Left ventricle myocardium superior (tissue), 1 donor: ENCODE measurements at regions not wholly inside any gene's neighbourhood (a gene's known extent, or its start where the extent isn't known, plus 50 kb on each side); places are given as distances from the start of the nearest gene placed in this dataset.

ENCODE experiments used
- ATAC-seq: fragments of 200-7000 bp; cut with Tn5 transposase; one replicate; pipeline ENCODE4 v1.9.1; 2020; ENCODE audit warnings: mild to moderate bottlenecking, moderate library complexity
- DNase-seq: peaks from one replicate; pipeline ENCODE4 v3.0.0-alpha.2; 2020
- intact Hi-C: fragments of 100-400 bp; cut with micrococcal nuclease; formaldehyde crosslinking; loops from one replicate; pipeline ENCODE4 v1.11.0; 2022
- donor health status: DM: no; HTN: yes; CAD: no; lungs with severe emphysema.

DNA sequence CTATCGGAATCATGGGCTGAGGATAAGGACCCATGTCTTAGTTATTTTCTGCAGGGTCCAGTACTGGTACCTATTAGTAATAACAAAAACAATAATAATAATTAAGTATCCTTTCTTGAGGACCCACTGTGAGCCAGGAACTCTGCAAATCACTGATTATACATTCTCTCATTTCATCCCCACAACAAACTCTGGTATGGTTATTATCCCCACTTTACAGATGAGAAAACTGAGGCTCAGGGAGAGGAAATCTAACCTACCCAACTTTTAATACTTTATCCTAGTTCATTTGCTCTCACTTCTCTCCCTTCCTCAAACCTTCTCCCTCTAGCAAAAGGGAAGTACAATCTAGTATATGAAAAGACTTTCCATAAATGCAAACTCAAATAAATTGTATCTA, 528.4 kb upstream of the PROK2 start:
- intact Hi-C loops: no loop called here
- ATAC-seq (no peak), DNase-seq (no peak)

DNA sequence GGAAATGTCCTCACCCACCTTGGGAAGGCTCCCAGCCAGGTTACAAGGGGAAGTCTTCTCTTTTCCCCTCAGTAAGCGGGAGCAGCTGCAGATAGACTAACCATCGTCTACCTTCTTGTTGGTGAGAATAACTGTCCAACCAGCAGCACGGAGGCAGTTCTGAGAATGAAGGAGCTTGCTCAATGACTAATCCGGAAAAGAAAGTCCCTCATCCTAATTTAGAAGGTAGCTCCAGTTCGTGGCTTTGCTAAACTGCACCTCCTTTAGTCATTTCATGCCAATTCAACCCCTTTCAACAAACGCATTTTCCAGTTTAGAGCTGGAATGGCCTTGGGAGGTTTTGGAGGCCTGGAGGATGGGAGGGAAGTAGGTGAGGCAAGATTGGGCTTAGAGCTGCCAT, 527.4 kb upstream of the PROK2 start:
- DNase-seq: no peak
- intact Hi-C loops: no loop called here
- no peak for ATAC-seq

DNA sequence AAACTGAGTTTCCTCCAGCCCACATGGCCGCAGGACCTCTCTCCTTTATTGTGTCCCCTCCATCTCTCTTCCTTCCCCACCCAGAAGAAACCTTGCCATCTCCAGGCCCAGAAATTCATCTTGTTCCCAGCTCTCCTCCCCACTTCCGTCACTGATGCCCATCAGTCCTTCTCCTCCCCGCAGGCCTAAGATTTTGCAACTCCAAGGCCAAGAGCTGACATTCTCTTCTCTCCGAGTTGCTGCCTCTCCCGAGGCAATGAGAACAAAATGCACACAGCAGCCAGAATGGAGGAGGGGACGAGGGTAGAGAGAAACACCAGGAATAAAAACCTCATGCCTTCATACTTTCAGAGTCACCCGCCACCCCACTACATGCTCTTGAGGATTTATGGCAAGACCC, 526.5 kb upstream of the PROK2 start:
- no peak for DNase-seq
- intact Hi-C loops: no loop called here
- no peak for ATAC-seq

DNA sequence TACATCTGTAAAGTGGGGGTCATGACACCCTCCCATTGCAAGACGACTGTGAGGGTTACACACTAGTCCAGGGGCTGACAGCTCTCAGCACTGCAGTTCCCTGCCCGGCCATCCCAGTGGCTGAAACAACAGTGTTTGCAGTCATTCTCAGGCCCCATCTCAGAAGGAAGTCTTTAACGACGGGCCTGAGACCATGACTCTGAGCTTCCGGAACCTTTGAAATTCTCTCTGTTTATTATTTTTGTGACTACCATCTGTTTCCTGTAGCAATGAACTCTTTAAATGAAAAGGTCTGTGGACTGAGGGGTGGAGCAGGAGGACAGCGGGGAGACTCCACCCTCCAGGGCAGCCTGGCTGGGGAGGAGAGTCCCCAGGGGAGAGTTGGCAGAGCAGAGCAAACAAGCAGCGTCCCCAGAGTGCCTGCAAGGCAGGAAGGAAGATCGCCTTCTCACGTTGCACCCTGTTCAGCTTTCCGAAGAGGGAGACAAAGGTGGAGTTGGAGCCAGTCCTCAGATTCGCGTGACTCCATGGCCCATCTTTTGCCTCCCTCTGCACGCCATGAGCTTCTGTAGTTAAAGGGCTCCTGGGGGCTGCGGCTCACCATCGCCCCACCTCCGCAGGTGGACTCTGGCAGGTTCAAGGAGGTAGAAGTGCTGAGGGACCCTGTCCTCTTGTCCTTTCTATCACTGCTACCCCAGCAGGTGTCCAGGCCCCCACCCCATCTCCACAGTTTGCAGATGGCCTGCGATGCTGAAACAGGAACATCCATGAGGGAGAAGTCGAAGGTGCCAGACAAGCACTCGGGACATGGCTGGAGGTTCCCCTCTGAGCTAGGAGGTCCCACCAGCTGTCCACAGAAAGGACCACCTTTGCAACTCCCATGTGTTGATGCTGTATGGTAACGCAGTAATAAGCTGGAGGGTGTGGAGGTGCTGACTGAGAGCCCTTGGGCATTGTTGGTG, 525.8 kb upstream of the PROK2 start:
- ATAC-seq: peak; percentile 89
- intact Hi-C loops: no loop called here
- DNase-seq: peak; percentile 50

DNA sequence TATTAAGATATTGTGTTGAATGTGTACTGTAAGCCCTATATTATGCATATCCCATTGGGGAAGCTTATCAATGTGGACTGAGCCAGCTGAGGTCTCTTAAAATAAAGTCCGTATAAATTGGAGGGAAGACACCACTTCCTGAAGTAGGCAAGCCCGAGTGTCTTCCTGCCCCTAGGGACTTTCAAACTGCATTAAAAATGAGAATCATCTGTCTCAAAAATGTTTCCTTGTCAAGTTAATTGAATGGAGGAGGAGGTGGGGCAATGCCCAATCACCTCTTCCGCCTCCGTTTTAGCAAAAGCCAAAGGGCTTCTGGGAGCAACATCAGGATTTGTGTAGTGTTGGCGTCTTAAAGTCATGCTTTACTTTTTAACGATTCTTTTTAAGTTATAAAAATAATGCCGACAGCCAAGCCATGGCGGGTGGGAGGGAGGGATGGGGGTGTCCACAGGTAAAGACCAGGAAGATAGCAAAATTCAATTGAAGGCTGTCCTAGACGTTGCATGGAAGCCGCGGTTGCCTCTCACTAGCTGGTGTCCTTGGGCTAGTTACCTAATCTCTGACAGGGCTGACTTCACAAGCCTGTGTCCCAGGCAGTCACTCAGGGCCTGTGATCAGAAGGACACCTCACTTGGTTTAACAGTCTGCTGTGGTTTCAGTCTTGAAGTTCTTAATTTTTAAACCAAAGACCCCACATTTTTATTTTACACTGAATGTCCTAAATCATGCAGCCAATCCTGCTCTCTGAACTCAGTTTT, 524.9 kb upstream of the PROK2 start:
- ATAC-seq (no peak), DNase-seq (no peak)
- intact Hi-C loops: no loop called here

DNA sequence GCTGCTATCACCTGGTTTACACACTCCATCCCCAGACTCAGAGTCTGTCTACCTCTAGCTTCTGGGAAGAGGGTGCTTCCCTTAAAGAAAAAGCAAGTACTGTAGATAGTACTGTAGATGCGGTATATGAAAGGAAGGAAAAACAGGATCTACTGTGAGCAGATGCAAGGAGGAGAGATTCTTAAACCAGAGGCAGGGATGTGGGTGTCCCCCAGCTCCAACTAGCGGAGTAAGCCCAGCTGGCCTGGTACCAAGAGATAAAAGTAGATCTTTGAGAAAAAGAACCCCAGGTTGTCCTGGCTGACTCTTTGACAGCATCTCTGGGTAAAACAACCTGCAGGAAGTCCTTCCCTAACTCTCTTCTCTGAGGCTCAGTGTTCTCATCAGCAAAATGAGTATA, 523.7 kb upstream of the PROK2 start:
- DNase-seq (no peak), ATAC-seq (no peak)
- intact Hi-C loops: no loop called here

DNA sequence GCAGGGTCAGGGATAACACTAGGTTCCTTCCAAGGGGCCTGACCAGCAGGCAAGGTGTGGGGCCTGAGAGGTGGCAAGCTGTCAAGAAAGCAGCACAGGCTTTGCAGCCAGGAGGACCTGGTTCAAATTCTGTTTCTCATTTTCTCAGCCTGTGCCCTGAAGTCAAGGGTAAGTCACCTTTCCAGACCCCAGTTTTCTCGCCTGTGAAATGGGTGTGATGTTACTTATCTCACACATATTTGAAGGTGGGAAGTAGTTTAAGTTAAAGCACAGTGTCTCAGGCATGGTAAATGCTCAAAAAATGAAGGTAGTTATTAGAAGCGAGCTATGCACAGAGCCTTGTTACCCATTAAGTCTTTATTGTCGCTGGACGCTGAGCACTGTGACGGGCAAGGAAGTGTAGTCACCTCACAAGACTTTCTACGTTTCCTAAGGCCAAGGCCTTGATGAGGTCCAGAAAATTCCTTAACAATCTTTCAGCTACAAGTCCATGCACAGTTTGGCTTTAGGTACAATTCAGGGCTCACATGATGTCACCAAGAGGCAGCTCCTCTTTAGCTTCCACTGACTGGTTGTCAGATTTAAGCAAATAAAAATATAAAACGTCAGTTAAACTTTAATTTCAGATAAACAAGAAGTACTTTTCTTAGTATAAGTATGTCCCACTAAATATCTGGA, 522.6 kb upstream of the PROK2 start:
- intact Hi-C loops: no loop called here
- no peak for DNase-seq
- no peak for ATAC-seq

DNA sequence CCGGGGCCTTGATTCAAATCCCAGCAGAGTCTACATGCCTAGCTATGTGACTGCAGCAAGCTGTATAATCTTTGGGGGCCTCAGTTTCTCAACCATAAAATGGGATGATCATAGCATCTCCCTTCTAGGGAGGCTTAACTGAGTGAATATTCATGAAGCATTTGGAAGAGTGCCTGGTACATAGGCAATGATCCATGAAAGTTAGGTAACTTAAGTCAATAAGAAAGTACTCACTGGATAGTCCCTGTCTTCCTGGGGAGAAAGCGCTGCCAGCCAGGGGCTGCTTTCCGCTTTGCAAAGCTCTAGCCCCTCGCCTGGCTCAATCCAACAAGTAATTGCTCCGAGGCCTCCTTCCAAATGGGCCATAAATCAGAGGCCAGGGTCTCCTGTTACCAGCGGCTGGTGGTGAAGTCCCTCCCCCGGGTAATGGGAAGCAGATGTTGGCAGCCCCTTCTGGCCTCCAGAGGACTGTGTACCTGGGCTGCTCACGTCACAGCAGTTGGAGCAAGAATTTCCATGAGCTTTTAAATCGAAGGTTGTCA, 521.9 kb upstream of the PROK2 start:
- DNase-seq (no peak), ATAC-seq (no peak)
- intact Hi-C loops: no loop called here

DNA sequence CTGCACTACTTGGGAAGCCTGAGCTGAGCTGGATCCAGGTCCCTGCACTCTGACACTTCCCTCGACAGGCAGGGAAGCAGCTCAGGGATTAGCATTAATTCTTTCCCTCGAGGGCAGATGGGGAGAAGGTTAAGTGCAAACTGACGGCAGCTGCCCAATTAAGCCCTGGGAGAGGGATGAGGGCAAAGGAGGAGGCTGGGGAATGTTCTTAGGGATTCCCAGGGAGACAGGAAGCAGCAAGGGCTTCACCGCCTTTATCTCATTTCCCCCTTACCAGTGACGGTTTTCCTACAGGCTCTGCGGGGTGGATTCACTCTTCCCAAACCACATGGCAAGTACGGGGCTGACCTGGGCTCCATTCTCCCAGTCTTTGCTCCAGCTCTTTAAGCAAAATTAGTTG, 519.0 kb upstream of the PROK2 start:
- intact Hi-C loops: no loop called here
- DNase-seq (no peak), ATAC-seq (peak; percentile 31)

DNA sequence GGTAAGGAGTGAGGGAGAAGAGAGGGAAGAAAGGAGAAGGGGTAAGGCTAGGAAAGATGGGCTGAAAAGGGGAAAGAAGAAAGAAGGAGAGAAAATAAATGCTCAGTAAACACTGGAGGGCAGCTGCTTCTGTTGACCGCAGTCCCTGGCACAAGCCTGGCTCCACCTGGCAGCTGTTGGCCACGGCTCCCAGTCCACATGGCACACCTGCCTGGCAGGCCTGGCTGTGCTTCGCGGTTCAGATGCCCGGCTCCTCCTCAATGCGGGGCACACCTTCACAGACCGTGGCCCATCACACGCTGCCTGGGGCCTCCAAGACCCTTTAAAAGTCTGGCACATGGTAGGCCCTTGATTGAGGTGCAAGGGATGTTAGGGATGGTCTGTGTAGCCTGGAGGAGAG, 516.8 kb upstream of the PROK2 start:
- no peak for ATAC-seq
- intact Hi-C loops: no loop called here

DNA sequence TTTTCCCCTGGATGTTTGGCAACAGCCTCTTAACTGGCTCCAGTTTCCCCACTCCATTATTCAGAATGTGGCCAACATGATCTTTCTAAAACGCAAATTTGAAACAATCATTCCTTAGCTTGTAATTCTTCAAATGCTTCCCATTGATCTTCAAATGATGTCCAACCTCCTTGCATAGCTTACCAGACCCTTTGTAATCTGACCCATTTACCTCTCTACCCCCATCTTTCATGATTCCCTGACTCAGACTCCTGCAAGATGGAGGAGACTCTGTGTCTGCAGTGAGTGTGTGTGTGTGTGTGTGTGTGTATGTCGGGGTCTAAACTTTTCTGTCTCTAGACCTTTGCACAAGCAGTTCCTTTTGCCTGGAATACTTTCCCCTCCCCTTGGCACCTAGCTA, 515.7 kb upstream of the PROK2 start:
- DNase-seq (no peak), ATAC-seq (no peak)
- intact Hi-C loops: no loop called here

More for the DNA sequence above, 516.8 kb upstream of the PROK2 start:
- no peak for DNase-seq

DNA sequence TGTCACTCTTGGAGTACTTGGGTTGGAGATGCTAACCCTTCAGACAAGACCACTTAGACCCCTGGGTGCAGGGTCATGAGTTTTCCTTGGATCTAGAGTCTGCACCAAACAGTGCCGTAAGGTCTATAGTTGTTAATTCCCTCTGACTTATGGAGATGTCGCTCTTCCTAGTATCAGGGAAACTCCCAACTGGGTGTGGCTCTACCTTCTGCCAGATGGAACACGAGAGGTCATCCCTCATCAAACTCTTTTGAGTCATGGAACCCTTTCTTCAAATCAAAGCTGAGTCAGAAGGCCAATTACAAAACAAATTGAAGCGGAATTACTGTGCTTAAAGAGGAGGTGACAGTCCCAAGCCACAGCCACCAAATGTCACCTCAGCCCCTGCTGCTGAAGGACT, 514.9 kb upstream of the PROK2 start:
- ATAC-seq (no peak), DNase-seq (no peak)
- intact Hi-C loops: no loop called here

DNA sequence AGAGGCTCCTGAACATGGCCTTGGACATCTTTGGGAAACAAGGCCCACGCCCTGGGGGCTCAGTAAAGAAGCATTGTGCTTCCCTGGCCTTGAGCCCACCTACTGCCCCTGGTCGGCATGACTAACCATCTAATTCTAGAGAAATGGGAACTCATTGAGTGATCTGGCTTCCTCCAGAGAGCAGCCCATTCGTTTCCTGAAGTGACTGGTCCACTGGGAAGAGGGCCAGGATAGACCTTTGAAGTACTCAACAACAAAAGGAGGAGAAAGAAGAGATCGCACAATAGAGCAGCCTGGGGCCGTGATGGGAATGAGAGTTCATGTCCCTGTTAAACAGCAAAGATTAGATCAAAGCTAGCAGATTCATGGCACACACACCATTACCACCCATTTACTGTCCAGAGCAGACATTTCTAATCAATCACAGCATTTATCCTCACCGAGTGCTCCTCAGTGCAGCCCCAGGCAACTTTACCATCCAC, 514.4 kb upstream of the PROK2 start:
- intact Hi-C loops: no loop called here
- DNase-seq (no peak), ATAC-seq (peak; percentile 18)

DNA sequence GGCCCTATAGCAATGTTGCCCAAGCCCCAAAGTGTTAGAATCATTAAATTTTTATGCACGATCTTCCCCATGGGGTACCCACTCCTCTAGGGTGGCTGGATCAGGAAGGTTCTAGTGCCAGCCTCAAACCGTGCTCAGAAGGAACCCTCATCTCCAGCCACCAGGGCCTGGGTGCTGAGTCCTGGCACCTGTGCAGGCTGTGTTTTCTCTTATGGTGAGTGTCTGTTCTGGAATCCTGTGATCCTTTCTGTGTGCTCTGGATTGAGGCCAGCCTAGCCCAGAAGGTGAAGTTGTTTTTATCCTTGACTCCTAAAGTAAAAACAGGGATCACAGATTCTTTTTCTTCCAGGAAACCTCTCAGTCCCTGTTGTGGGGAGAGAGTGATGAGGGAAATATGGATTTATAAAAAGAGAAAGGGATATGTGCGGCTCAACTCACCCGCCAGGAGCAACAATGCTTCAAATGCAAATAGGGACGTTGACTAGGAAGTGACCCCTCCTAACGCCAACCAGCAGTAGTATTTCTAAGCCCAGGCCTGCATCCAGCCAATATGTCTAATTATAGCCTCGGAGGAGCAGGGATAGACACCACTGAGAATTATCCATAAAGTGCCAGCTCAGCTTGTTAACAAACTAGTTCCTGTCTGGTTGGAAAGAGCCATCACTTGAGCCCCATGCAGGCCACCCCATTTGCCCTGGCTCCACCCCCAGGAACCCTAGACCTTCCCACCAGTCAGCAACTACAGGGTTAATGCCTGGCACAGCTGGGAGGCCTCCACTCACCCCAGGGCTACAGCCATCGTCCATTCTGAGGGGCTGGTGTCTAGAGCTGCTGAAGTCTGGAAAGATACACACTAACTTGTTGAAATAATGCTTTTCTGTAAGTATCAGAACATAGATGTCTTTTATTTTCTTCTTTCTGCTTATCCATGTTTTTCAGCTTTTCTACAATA, 513.5 kb upstream of the PROK2 start:
- intact Hi-C loops: no loop called here
- ATAC-seq (peak; percentile 91), DNase-seq (peak; percentile 38)

DNA sequence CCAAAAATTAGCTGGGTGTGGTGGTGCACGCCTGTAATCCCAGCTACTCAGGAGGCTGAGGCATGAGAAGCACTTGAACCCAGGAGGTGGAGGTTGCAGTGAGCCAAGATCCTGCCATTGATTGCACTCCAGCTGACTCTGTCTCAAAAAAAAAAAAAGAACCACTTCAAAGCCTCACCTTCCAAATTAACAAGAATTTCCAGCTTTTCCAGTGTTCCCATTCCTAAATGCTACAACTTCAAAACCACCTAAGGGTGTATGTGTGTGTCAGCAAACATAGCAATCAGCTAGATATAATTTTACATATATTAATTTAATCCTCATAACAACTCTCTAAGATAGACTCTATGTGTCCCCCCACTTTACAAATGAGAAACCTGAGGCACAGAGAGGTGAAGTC, 512.5 kb upstream of the PROK2 start:
- intact Hi-C loops: no loop called here
- DNase-seq: no peak
- ATAC-seq: no peak

DNA sequence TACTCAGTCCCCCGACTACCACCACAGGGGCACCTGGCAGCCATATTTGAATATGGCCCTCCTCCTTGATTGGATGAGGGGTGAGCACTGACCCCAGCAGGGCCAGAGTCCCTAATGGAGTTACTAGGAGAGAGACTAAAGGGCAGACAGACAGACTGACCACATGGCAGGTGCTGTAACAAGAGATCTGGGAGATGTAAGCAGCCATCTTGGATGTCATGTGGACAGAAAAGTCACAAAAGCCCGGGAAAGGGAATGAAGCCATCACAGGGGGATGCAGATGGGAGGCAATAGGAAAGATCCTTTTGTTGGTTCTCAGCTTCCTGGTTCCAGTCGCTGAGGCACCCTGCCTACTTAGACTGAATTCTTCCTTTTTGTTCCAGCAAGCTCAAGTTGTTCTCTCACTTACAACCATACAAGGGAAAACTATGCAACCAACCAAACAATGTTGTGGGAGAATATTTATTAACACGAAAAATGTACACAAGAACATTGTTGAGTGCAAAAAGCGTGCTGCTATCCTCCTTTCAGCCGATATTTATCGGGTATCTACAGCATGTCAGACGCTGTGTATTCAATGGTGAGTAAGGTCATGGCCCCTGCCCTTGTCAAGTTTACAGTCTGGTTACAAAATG, 511.6 kb upstream of the PROK2 start:
- intact Hi-C loops: no loop called here
- DNase-seq: no peak
- ATAC-seq: no peak

DNA sequence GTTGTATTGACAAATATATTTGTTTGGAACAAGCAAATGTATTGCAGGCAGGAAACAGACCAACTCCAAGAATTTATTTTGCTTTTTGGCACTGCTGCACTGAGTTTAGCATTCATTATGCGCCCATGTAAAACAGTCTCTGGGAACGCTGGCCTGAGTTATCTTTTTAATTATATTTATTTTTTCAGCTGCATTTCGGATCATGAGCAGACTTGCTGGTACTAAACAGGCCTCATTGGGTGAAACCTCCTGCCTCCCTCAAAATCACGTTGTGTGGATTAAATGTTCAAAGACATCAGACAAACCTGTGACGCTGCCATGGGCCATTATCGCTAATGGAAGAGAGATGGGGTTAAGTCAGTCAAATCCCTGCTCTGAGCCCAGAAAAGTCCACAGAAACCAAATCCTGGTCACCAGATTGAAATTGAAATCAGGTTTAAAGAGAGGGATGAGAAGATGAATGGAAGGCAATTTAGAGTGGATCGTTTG, 511.1 kb upstream of the PROK2 start:
- no peak for ATAC-seq

More for the DNA sequence above, 511.1 kb upstream of the PROK2 start:
- intact Hi-C loops: no loop called here
- DNase-seq: no peak
